K562 (cell line): ENCODE measurements at regions not wholly inside any gene's neighbourhood (a gene's known extent, or its start where the extent isn't known, plus 50 kb on each side); places are given as distances from the start of the nearest gene placed in this dataset.

Experiments used
- AFF4 ChIP-seq: sonication (generic); formaldehyde crosslinking; IDR thresholded peaks from 2 replicates; pipeline ENCODE4 v1.8.0; 2023; ENCODE audit warnings: mild to moderate bottlenecking, missing genetic modification reagents
- HOMEZ ChIP-seq: fragments of 250-450 bp; sonication (Bioruptor Pico); IDR thresholded peaks from 2 replicates; pipeline ENCODE4 v1.4.0; 2020; ENCODE audit warnings: mild to moderate bottlenecking, moderate library complexity
- MXI1 ChIP-seq: IDR thresholded peaks from 2 replicates; pipeline ENCODE4 v1.6.1; 2011; ENCODE audit warnings: low read depth, mild to moderate bottlenecking, improper control_type of control experiment, low read length
- NRF1 ChIP-seq, 2 experiments: fragments of 450-650 bp; IDR thresholded peaks in 1 of 2; conservative IDR thresholded peaks in 1 of 2; 2 replicates each; pipeline ENCODE4 v1.6.1; 2014; ENCODE audit warnings: mild to moderate bottlenecking in 2 of 2
- PHTF2 ChIP-seq: fragments of 250-450 bp; sonication (Bioruptor Pico); IDR thresholded peaks from 2 replicates; pipeline ENCODE4 v1.5.0; 2021; ENCODE audit warnings: mild to moderate bottlenecking
- RFX5 ChIP-seq: IDR thresholded peaks from 2 replicates; pipeline ENCODE4 v1.6.1; 2011; ENCODE audit warnings: low read depth, mild to moderate bottlenecking, improper control_type of control experiment, low read length
- SIN3B ChIP-seq: fragments of 450-650 bp; IDR thresholded peaks from 2 replicates; pipeline ENCODE4 v1.6.1; 2017; ENCODE audit warnings: low read depth, mild to moderate bottlenecking, moderate library complexity
- SMAD1 ChIP-seq: fragments of 150-350 bp; IDR thresholded peaks from 2 replicates; pipeline ENCODE4 v1.6.1; 2014; ENCODE audit warnings: low read length, low read depth; ENCODE audit not compliant: partially characterized antibody
- SP1 ChIP-seq: sonication (generic); formaldehyde crosslinking; IDR thresholded peaks from 2 replicates; pipeline ENCODE4 v1.8.1; 2022; ENCODE audit warnings: mild to moderate bottlenecking, missing genetic modification reagents
- SRSF7 ChIP-seq: fragments of 200-400 bp; formaldehyde crosslinking; optimal IDR thresholded peaks from 2 replicates; pipeline ENCODE3; 2017; ENCODE audit warnings: mild to moderate bottlenecking, low read depth, low read length
- TSHZ1 ChIP-seq: fragments of 250-450 bp; sonication (Bioruptor Pico); IDR thresholded peaks from 2 replicates; pipeline ENCODE4 v1.4.0; 2020; ENCODE audit warnings: mild to moderate bottlenecking, moderate library complexity
- U2AF1 ChIP-seq: fragments of 200-400 bp; formaldehyde crosslinking; optimal IDR thresholded peaks from 2 replicates; pipeline ENCODE3; 2017; ENCODE audit warnings: mild to moderate bottlenecking, low read depth, low read length, moderate library complexity
- ZNF121 ChIP-seq: sonication (generic); formaldehyde crosslinking; conservative IDR thresholded peaks from 2 replicates; pipeline ENCODE4 v1.8.0; 2022; ENCODE audit warnings: missing genetic modification reagents
- ZNF764 ChIP-seq: fragments of 250-450 bp; sonication (Bioruptor Pico); IDR thresholded peaks from 2 replicates; pipeline ENCODE4 v1.4.0; 2020; ENCODE audit warnings: low read depth, mild to moderate bottlenecking, moderate library complexity

GRCh38 chr1:147847831-147848230 is 54.8 kb upstream of the GJA8 start:
- no peak for TF ChIP-seq NRF1 (conservative IDR thresholded peaks at IDR 0.05 in 1 of 2, IDR thresholded peaks at IDR 0.05 in 1 of 2)
- TF ChIP-seq ZNF764 (CRISPR knock-in tag) = no peak
- no peak for TF ChIP-seq TSHZ1 (CRISPR knock-in tag)
- no peak for TF ChIP-seq SRSF7
- TF ChIP-seq PHTF2 (CRISPR knock-in tag) = no peak
- no peak for TF ChIP-seq SMAD1
- no peak for TF ChIP-seq SP1 (CRISPR knock-in tag)
- no peak for TF ChIP-seq MXI1
- no peak for TF ChIP-seq HOMEZ
- TF ChIP-seq RFX5 = no peak
- no peak for TF ChIP-seq ZNF121 (CRISPR knock-in tag)
- no peak for TF ChIP-seq U2AF1
- TF ChIP-seq AFF4 (CRISPR knock-in tag) = no peak
- no peak for TF ChIP-seq SIN3B
